Endothelial cell of umbilical vein (primary cell): ENCODE measurements at regions not wholly inside any gene's neighbourhood (a gene's known extent, or its start where the extent isn't known, plus 50 kb on each side); places are given as distances from the start of the nearest gene placed in this dataset.

ENCODE experiments used
- CTCF ChIP-seq, 2 donors: IDR thresholded peaks; 1 replicate in 1 of 2; 2 replicates in 1 of 2; pipeline ENCODE4 v1.5.1; 2011; ENCODE audit warnings: low read length in 2 of 2, mild to moderate bottlenecking in 2 of 2, moderate library complexity in 2 of 2, control low read depth in 1 of 2, inconsistent platforms in 1 of 2, low read depth in 1 of 2; ENCODE audit not compliant: insufficient read depth in 1 of 2; ENCODE audit errors: extremely low read depth in 1 of 2
- EZH2 ChIP-seq: IDR thresholded peaks from 2 replicates; pipeline ENCODE4 v1.6.1; 2012; ENCODE audit warnings: borderline replicate concordance, low read depth, mild to moderate bottlenecking, moderate library complexity, low read length, inconsistent platforms; ENCODE audit not compliant: severe bottlenecking
- FOS ChIP-seq: IDR thresholded peaks from 2 replicates; pipeline ENCODE4 v1.6.1; 2011; ENCODE audit warnings: mild to moderate bottlenecking, low read length, moderate library complexity, borderline replicate concordance; ENCODE audit not compliant: insufficient read depth
- GATA2 ChIP-seq: IDR thresholded peaks from 2 replicates; pipeline ENCODE4 v1.7.0; 2011; ENCODE audit warnings: low read depth, mild to moderate bottlenecking, moderate library complexity, mixed read lengths, low read length; ENCODE audit not compliant: insufficient read length, insufficient read depth
- JUN ChIP-seq: IDR thresholded peaks from 2 replicates; pipeline ENCODE4 v1.6.1; 2011; ENCODE audit warnings: borderline replicate concordance, low read depth; ENCODE audit not compliant: insufficient read length, insufficient read depth
- MYC ChIP-seq: IDR thresholded peaks from one replicate; pipeline ENCODE4 v1.6.1; 2011; ENCODE audit warnings: mild to moderate bottlenecking, low read depth, low read length
- POLR2A ChIP-seq: IDR thresholded peaks from 2 replicates; pipeline ENCODE4 v1.6.1; 2012; ENCODE audit warnings: low read depth, mild to moderate bottlenecking, control low read depth, low read length
- POLR2AphosphoS5 ChIP-seq: IDR thresholded peaks from 2 replicates; pipeline ENCODE4 v1.6.1; 2012; ENCODE audit warnings: low read depth, mild to moderate bottlenecking, control low read depth, low read length, moderate library complexity; ENCODE audit not compliant: insufficient read depth
- TF ChIP-seq, protein P1 (sequence below): IDR thresholded peaks from 2 replicates; pipeline ENCODE4 v1.6.1; 2011; ENCODE audit not compliant: insufficient read depth, insufficient read length

DNA sequence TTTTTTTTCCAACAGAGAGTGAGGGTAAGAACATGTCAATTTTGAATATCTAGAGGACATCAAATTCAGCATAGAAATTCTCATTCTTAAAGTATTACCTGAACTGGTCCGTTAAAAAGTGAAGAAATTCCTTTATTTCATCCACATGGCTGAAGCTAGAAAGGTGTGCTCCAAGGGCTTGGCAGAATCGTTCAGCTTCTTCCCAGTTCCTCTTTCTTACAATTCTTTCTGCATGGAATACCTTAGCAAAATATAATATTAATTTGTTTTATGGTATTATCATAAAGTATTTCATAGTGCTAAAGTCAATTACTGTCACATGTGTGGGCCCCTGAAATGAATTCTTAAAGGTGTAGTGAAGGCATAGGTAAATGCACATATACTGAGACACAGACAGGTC is 74.3 kb upstream of the CD302 start:
- no peak for TF ChIP-seq CTCF (IDR thresholded peaks at IDR 0.05; ENCODE audit: extremely low read depth in 1 of 2, insufficient read depth in 1 of 2, low read depth in 1 of 2, low read length in 2 of 2)
- TF ChIP-seq EZH2: no peak
- TF ChIP-seq POLR2AphosphoS5: no peak
- no peak for TF ChIP-seq POLR2A
- TF ChIP-seq FOS: no peak
- no peak for TF ChIP-seq MYC
- TF ChIP-seq, protein P1, sequence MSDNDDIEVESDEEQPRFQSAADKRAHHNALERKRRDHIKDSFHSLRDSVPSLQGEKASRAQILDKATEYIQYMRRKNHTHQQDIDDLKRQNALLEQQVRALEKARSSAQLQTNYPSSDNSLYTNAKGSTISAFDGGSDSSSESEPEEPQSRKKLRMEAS: no peak
- TF ChIP-seq GATA2: no peak
- no peak for TF ChIP-seq JUN
